ENCODE measurements at regions not wholly inside any gene's neighbourhood (a gene's known extent, or its start where the extent isn't known, plus 50 kb on each side); places are given as distances from the start of the nearest gene placed in this dataset.

GRCh38 chr14:56738020-56738419 is 72.3 kb downstream of the OTX2 start:
- TF ChIP-seq EZH2 (IDR thresholded peaks at IDR 0.05; ENCODE audit: borderline replicate concordance, low read depth, low read length, poor library complexity, severe bottlenecking) (no peak), CTCF (conservative IDR thresholded peaks at IDR 0.05; ENCODE audit: low read depth, low read length) (no peak)
- Histone ChIP-seq H3K27me3 (replicated peaks; ENCODE audit: insufficient read depth, low read depth, low read length, poor library complexity) (no peaks in the 10 kb centered on the region), H3K36me3 (ENCODE audit: insufficient read depth, low read length, poor library complexity, severe bottlenecking) (no peaks in the 10 kb centered on the region), H3K9me3 (ENCODE audit: low read depth, low read length, poor library complexity, severe bottlenecking) (no peaks in the 10 kb centered on the region), H3K4me3 (ENCODE audit: low read depth, low read length, poor library complexity, severe bottlenecking) (no peak overlapping the region), H3K4me1 (ENCODE audit: insufficient read depth, low read length, poor library complexity, severe bottlenecking) (no peaks in the 10 kb centered on the region), H3K27ac (ENCODE audit: low read depth, low read length, poor library complexity, severe bottlenecking) (no peak overlapping the region)
- intact Hi-C loops (cut with micrococcal nuclease; ENCODE audit: unreplicated experiment): no loop called here
- DNase-seq (ENCODE audit: low spot score): no peak
- no TSS peak for BruUV-seq (replicated peaks)
- ChIA-PET CTCF (no interaction called here), POLR2A (ENCODE audit: low non-redundant PET) (no interaction called here)

GRCh38 chr14:56733396-56733795 is 76.9 kb downstream of the OTX2 start:
- H3K27me3 ChIP-seq (replicated peaks; ENCODE audit: insufficient read depth, low read depth, low read length, poor library complexity): no peaks in the 10 kb centered on the region
- no peak for DNase-seq (ENCODE audit: low spot score)
- H3K9me3 ChIP-seq (ENCODE audit: low read depth, low read length, poor library complexity, severe bottlenecking): no peaks in the 10 kb centered on the region
- intact Hi-C loops (cut with micrococcal nuclease; ENCODE audit: unreplicated experiment): no loop called here
- no peaks in the 10 kb centered on the region for H3K4me1 ChIP-seq (ENCODE audit: insufficient read depth, low read length, poor library complexity, severe bottlenecking)
- no peak for TF ChIP-seq CTCF (conservative IDR thresholded peaks at IDR 0.05; ENCODE audit: low read depth, low read length)
- TF ChIP-seq EZH2 (IDR thresholded peaks at IDR 0.05; ENCODE audit: borderline replicate concordance, low read depth, low read length, poor library complexity, severe bottlenecking): no peak
- ChIA-PET POLR2A (ENCODE audit: low non-redundant PET) (no interaction called here), CTCF (no interaction called here)
- H3K4me3 ChIP-seq (ENCODE audit: low read depth, low read length, poor library complexity, severe bottlenecking): no peak overlapping the region
- H3K36me3 ChIP-seq (ENCODE audit: insufficient read depth, low read length, poor library complexity, severe bottlenecking): no peaks in the 10 kb centered on the region
- BruUV-seq (replicated peaks): no TSS peak
- no peak overlapping the region for H3K27ac ChIP-seq (ENCODE audit: low read depth, low read length, poor library complexity, severe bottlenecking)

GRCh38 chr14:56731187-56731586 is 79.1 kb downstream of the OTX2 start:
- CTCF ChIA-PET: no interaction called here

More at GRCh38 chr14:56731187-56731586, 79.1 kb downstream of the OTX2 start:
- H3K4me1 ChIP-seq (ENCODE audit: insufficient read depth, low read length, poor library complexity, severe bottlenecking): no peaks in the 10 kb centered on the region
- H3K9me3 ChIP-seq (ENCODE audit: low read depth, low read length, poor library complexity, severe bottlenecking): no peaks in the 10 kb centered on the region
- no peak for DNase-seq (ENCODE audit: low spot score)
- intact Hi-C loops (cut with micrococcal nuclease; ENCODE audit: unreplicated experiment): no loop called here
- TF ChIP-seq CTCF (conservative IDR thresholded peaks at IDR 0.05; ENCODE audit: low read depth, low read length): no peak
- no peak for TF ChIP-seq EZH2 (IDR thresholded peaks at IDR 0.05; ENCODE audit: borderline replicate concordance, low read depth, low read length, poor library complexity, severe bottlenecking)
- H3K27ac ChIP-seq (ENCODE audit: low read depth, low read length, poor library complexity, severe bottlenecking): no peak overlapping the region
- no TSS peak for BruUV-seq (replicated peaks)
- H3K27me3 ChIP-seq (replicated peaks; ENCODE audit: insufficient read depth, low read depth, low read length, poor library complexity): no peaks in the 10 kb centered on the region
- POLR2A ChIA-PET (ENCODE audit: low non-redundant PET): no interaction called here
- no peak overlapping the region for H3K4me3 ChIP-seq (ENCODE audit: low read depth, low read length, poor library complexity, severe bottlenecking)
- no peaks in the 10 kb centered on the region for H3K36me3 ChIP-seq (ENCODE audit: insufficient read depth, low read length, poor library complexity, severe bottlenecking)
